PC-9 (cell line): ENCODE measurements at regions not wholly inside any gene's neighbourhood (a gene's known extent, or its start where the extent isn't known, plus 50 kb on each side); places are given as distances from the start of the nearest gene placed in this dataset.

ENCODE experiments used
- BruUV-seq: library from RNA; stranded (reverse); fragments of 400-500 nt; replicated peaks from 2 replicates; lab custom pipeline; 2021; lab: Mats Ljungman, UMichigan
- CTCF ChIA-PET: fragments of 300-600 bp; sonication (Branson Sonifier 250); formaldehyde crosslinking; loops from one replicate; lab custom pipeline; 2022; ENCODE audit warnings: antibody characterized with exemption; lab: Charles Lee
- POLR2A ChIA-PET: fragments of 300-600 bp; sonication (Branson Sonifier 250); formaldehyde crosslinking; loops from one replicate; lab custom pipeline; 2022; ENCODE audit warnings: antibody characterized with exemption; ENCODE audit not compliant: unreplicated experiment; lab: Charles Lee
- DNase-seq, 2 experiments: peaks; one replicate each; pipeline versions ENCODE4 v3.0.0 to v3.0.0-alpha.2; 2015 to 2022; ENCODE audit warnings: mixed read lengths in 1 of 2
- H2AFZ ChIP-seq: fragments of 200-600 bp; sonication (generic); 2 replicates; pipeline ENCODE4 v1.8.1; 2017; ENCODE audit warnings: antibody characterized with exemption
- H3F3A ChIP-seq: fragments of 200-600 bp; sonication (generic); 2 replicates; pipeline ENCODE4 v1.8.1; 2017; ENCODE audit warnings: antibody characterized with exemption, mild to moderate bottlenecking, low read depth; ENCODE audit not compliant: insufficient read depth
- H3K27ac ChIP-seq: fragments of 200-600 bp; sonication (generic); 2 replicates; pipeline ENCODE4 v1.6.1; 2016; ENCODE audit warnings: mixed run types
- H3K27me3 ChIP-seq: fragments of 200-600 bp; sonication (generic); 2 replicates; pipeline ENCODE4 v1.6.1; 2016; ENCODE audit warnings: low read depth, mixed run types; ENCODE audit not compliant: insufficient read depth
- H3K36me3 ChIP-seq: fragments of 200-600 bp; sonication (generic); 2 replicates; pipeline ENCODE4 v1.6.1; 2016; ENCODE audit warnings: low read depth, mixed run types
- H3K4me1 ChIP-seq: fragments of 200-600 bp; sonication (generic); replicated peaks from 2 replicates; pipeline ENCODE4 v1.6.1; 2016; ENCODE audit warnings: mixed run types; ENCODE audit not compliant: insufficient read depth
- H3K4me2 ChIP-seq: fragments of 200-600 bp; sonication (generic); 2 replicates; pipeline ENCODE4 v1.6.1; 2017; ENCODE audit warnings: mixed run types
- H3K4me3 ChIP-seq: fragments of 200-600 bp; sonication (generic); 2 replicates; pipeline ENCODE4 v1.6.1; 2016; ENCODE audit warnings: mixed run types
- H3K79me2 ChIP-seq: fragments of 200-600 bp; sonication (generic); 2 replicates; pipeline ENCODE4 v1.6.1; 2017; ENCODE audit warnings: low read depth, mixed run types
- H3K9me2 ChIP-seq: fragments of 200-600 bp; sonication (generic); 2 replicates; pipeline ENCODE4 v1.8.1; 2017; ENCODE audit warnings: mild to moderate bottlenecking; ENCODE audit not compliant: insufficient read depth
- H3K9me3 ChIP-seq: fragments of 200-600 bp; sonication (generic); 2 replicates; pipeline ENCODE4 v1.8.1; 2016; ENCODE audit warnings: low read depth; ENCODE audit not compliant: insufficient read depth
- H4K20me1 ChIP-seq: fragments of 200-600 bp; sonication (generic); 2 replicates; pipeline ENCODE4 v1.8.1; 2017; ENCODE audit not compliant: insufficient read depth
- EZH2 ChIP-seq: fragments of 200-600 bp; sonication (generic); IDR thresholded peaks from 2 replicates; pipeline ENCODE4 v1.8.0; 2017; ENCODE audit warnings: antibody characterized with exemption, low read depth
- intact Hi-C: fragments of 100-400 bp; cut with micrococcal nuclease; formaldehyde crosslinking; loops from one replicate; pipeline ENCODE4 v1.10.0; 2022; ENCODE audit not compliant: unreplicated experiment
- TF ChIP-seq, protein P1 (sequence below): fragments of 200-600 bp; sonication (generic); conservative IDR thresholded peaks from 2 replicates; pipeline ENCODE4 v1.6.1; 2017; ENCODE audit warnings: mixed run types, antibody characterized with exemption, mild to moderate bottlenecking, moderate library complexity

DNA sequence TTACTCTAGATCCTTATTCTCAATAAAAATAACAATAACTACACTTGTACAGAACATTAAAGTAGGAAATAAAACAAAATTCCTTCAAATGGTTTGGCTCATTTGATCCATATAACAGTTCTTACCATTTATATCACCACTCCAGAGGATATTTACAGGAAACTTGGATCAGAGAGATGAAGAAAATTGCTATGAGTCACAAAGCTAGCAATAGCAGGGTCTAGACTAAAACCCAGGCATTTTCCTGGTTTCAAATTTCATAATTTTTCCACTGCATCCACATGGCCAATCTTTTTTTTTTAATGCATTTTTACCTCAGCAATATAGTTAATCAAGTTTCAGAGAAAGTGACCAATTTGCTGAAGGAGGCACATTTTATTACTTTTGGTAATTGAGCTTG lies 299.2 kb downstream of the ELAVL2 start:
- H3F3A ChIP-seq, result no peaks in the 10 kb centered on the region
- no peak overlapping the region for H2AFZ ChIP-seq
- no peaks in the 10 kb centered on the region for H3K79me2 ChIP-seq
- H3K4me1 ChIP-seq, result peaks cover 6% of the 10 kb centered on the region; the same call in 1 of the 2 replicates
- CTCF ChIA-PET, result no interaction called here
- POLR2A ChIA-PET, result no interaction called here
- no peak overlapping the region for H3K27ac ChIP-seq
- TF ChIP-seq, protein P1, sequence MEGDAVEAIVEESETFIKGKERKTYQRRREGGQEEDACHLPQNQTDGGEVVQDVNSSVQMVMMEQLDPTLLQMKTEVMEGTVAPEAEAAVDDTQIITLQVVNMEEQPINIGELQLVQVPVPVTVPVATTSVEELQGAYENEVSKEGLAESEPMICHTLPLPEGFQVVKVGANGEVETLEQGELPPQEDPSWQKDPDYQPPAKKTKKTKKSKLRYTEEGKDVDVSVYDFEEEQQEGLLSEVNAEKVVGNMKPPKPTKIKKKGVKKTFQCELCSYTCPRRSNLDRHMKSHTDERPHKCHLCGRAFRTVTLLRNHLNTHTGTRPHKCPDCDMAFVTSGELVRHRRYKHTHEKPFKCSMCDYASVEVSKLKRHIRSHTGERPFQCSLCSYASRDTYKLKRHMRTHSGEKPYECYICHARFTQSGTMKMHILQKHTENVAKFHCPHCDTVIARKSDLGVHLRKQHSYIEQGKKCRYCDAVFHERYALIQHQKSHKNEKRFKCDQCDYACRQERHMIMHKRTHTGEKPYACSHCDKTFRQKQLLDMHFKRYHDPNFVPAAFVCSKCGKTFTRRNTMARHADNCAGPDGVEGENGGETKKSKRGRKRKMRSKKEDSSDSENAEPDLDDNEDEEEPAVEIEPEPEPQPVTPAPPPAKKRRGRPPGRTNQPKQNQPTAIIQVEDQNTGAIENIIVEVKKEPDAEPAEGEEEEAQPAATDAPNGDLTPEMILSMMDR, result no peak
- TF ChIP-seq EZH2, result no peak
- intact Hi-C loops, result no loop called here
- H3K4me3 ChIP-seq, result no peak overlapping the region
- 0 out of 2 replicates have a peak, but pooled peaks cover 4% of the 10 kb centered on the region for H3K9me3 ChIP-seq
- H3K27me3 ChIP-seq, result no peaks in the 10 kb centered on the region
- H4K20me1 ChIP-seq, result no peaks in the 10 kb centered on the region
- no TSS peak for BruUV-seq
- no peak for DNase-seq
- H3K4me2 ChIP-seq, result no peak overlapping the region
- no peaks in the 10 kb centered on the region for H3K36me3 ChIP-seq
- no peaks in the 10 kb centered on the region for H3K9me2 ChIP-seq

DNA sequence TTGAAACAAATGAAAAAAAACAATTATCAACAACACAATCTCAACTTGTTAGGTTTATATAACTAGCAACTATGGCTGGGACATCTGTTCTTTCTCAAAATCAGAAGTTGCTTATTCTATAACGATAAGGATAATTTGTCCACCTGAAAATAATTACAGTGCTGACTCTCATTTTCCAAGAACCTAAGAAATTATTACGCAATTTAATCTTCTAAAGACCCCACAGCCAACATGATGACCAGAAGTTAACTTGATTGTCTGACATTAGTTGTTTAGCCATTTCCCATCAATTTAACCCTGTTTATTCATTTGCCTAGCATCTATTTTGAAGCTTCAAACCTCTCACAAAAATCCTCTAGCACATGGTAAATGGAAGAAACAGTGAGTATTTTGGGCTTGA lies 293.8 kb downstream of the ELAVL2 start:
- ChIA-PET CTCF (no interaction called here), POLR2A (no interaction called here)
- BruUV-seq, result no TSS peak
- H3K27me3 ChIP-seq, result no peaks in the 10 kb centered on the region
- H3F3A ChIP-seq, result no peaks in the 10 kb centered on the region
- H4K20me1 ChIP-seq, result no peaks in the 10 kb centered on the region
- DNase-seq, result no peak
- H3K79me2 ChIP-seq, result no peaks in the 10 kb centered on the region
- 0 out of 2 replicates have a peak, but pooled peaks cover 4% of the 10 kb centered on the region for H3K9me3 ChIP-seq
- no peak overlapping the region for H2AFZ ChIP-seq
- H3K4me3 ChIP-seq, result no peak overlapping the region
- H3K4me2 ChIP-seq, result no peak overlapping the region
- H3K27ac ChIP-seq, result no peak overlapping the region
- H3K4me1 ChIP-seq, result no peaks in the 10 kb centered on the region
- intact Hi-C loops, result no loop called here
- no peaks in the 10 kb centered on the region for H3K9me2 ChIP-seq
- TF ChIP-seq EZH2, result no peak
- TF ChIP-seq, protein P1, result no peak
- no peaks in the 10 kb centered on the region for H3K36me3 ChIP-seq

DNA sequence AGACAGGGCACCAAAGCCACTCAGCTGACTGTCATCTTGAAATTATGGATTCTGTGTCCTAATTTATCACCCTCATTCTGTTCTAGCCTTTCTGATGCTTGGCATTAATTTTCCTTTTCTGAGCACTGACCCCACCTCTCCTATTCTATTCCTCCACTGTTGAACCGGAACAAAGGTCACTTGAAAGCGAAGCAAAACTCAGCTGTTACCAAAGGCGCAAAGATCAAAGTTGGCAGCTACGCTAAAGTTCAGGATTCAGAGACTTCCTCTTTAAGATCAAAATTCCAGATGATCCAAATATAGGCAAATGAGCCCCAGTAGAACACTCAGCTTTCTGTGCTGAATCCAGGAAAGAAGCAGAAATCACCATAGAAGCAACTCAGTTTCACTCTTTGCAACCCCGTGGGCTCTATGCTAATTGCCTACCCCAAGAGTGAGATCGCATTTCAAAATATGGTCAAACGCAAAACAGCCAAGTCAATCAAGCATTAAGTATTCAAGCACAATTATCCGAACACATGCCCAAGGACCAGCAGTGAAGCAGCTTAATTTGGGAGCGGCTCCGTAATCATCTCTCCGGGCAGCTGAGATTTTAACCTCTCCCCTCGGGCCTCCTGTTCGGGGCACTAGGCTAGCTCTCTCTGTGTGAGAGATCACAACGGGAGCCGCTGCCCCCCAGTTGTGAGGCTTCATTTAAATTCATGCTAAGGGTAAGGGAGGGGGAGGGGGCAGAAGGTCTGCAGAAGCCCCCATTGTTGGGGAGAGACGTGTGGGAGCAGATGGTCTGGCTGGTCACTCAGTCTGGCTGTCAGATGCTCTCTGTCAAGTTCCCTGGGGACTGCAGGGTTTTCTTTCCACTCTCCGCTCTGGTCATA lies 288.6 kb downstream of the ELAVL2 start:
- no peaks in the 10 kb centered on the region for H3K27me3 ChIP-seq
- H3K9me2 ChIP-seq, result no peaks in the 10 kb centered on the region
- ChIA-PET CTCF (no interaction called here), POLR2A (no interaction called here)
- no TSS peak for BruUV-seq
- H3K4me2 ChIP-seq, result no peak overlapping the region
- H3K79me2 ChIP-seq, result no peaks in the 10 kb centered on the region
- H3K4me3 ChIP-seq, result no peak overlapping the region
- no peaks in the 10 kb centered on the region for H3K4me1 ChIP-seq
- H2AFZ ChIP-seq, result no peak overlapping the region
- no peaks in the 10 kb centered on the region for H3F3A ChIP-seq
- H3K27ac ChIP-seq, result no peak overlapping the region
- H3K36me3 ChIP-seq, result no peaks in the 10 kb centered on the region
- TF ChIP-seq EZH2, result no peak
- TF ChIP-seq, protein P1, result no peak
- H3K9me3 ChIP-seq, result no peaks in the 10 kb centered on the region
- H4K20me1 ChIP-seq, result no peaks in the 10 kb centered on the region
- intact Hi-C loops, result no loop called here
- no peak for DNase-seq
